NK-92 (cell line): ENCODE measurements at regions not wholly inside any gene's neighbourhood (a gene's known extent, or its start where the extent isn't known, plus 50 kb on each side); places are given as distances from the start of the nearest gene placed in this dataset.
"Not testable (repeated sequence)": the region's sequence is repeated elsewhere in the genome, so short reads cannot be mapped to it uniquely, and the experiment has no call there.

Experiments used
- DNase-seq: peaks from one replicate; lab custom pipeline; 2025; ENCODE audit not compliant: unreplicated experiment; lab: John Stamatoyannopoulos, UW

GRCh38 chr2:136295168-136295567 is 177.2 kb upstream of the CXCR4 start:
- no peak for DNase-seq

GRCh38 chr2:136291871-136292270 is 173.9 kb upstream of the CXCR4 start:
- no peak for DNase-seq

- DNase-seq: no peak
These were observed 172.4 kb upstream of the CXCR4 start for GRCh38 chr2:136290326-136290725.

- DNase-seq: no peak
These were observed 170.3 kb upstream of the CXCR4 start for GRCh38 chr2:136288249-136288648.

- no peak for DNase-seq
These were observed 168.5 kb upstream of the CXCR4 start for GRCh38 chr2:136286423-136286822.

GRCh38 chr2:136284226-136285119 is 166.5 kb upstream of the CXCR4 start:
- no peak for DNase-seq

- no peak for DNase-seq
These were observed 164.3 kb upstream of the CXCR4 start for GRCh38 chr2:136282251-136282650.

GRCh38 chr2:136281281-136282114 is 163.5 kb upstream of the CXCR4 start:
- no peak for DNase-seq

- not testable (repeated sequence) for DNase-seq
These were observed 148.4 kb upstream of the CXCR4 start for GRCh38 chr2:136266346-136266745.

- DNase-seq: no peak
These were observed 141.6 kb upstream of the CXCR4 start for GRCh38 chr2:136259551-136259950.

- no peak for DNase-seq
These were observed 139.9 kb upstream of the CXCR4 start for GRCh38 chr2:136257893-136258292.

GRCh38 chr2:136255648-136256461 is 137.9 kb upstream of the CXCR4 start:
- DNase-seq: no peak

- no peak for DNase-seq
These were observed 137.2 kb upstream of the CXCR4 start for GRCh38 chr2:136255127-136255526.

GRCh38 chr2:136254681-136255080 is 136.7 kb upstream of the CXCR4 start:
- DNase-seq: no peak

GRCh38 chr2:136253288-136254004 is 135.5 kb upstream of the CXCR4 start:
- DNase-seq: no peak

- DNase-seq: no peak
These were observed 134.1 kb upstream of the CXCR4 start for GRCh38 chr2:136251885-136252585.

- no peak for DNase-seq
These were observed 133.4 kb upstream of the CXCR4 start for GRCh38 chr2:136251197-136251884.

- DNase-seq: no peak
These were observed 132.2 kb upstream of the CXCR4 start for GRCh38 chr2:136250131-136250530.

- DNase-seq: no peak
These were observed 131.0 kb upstream of the CXCR4 start for GRCh38 chr2:136248907-136249306.
